Loucy (cell line): ENCODE measurements at regions not wholly inside any gene's neighbourhood (a gene's known extent, or its start where the extent isn't known, plus 50 kb on each side); places are given as distances from the start of the nearest gene placed in this dataset.

Experiments
- H2AFZ ChIP-seq: fragments of 200-600 bp; sonication (generic); 2 replicates; pipeline ENCODE4 v1.6.0; 2016; ENCODE audit warnings: antibody characterized with exemption, mild to moderate bottlenecking, low read length, moderate library complexity
- H3F3A ChIP-seq: fragments of 200-600 bp; 2 replicates; pipeline ENCODE4 v1.6.0; 2016; ENCODE audit warnings: antibody characterized with exemption, low read depth, mild to moderate bottlenecking
- H3K27me3 ChIP-seq: fragments of 200-600 bp; sonication (generic); 2 replicates; pipeline ENCODE4 v1.6.1; 2014; ENCODE audit warnings: low read length, mild to moderate bottlenecking; ENCODE audit not compliant: insufficient read depth, poor library complexity, severe bottlenecking
- H3K36me3 ChIP-seq: fragments of 200-600 bp; sonication (generic); 2 replicates; pipeline ENCODE4 v1.6.1; 2016; ENCODE audit warnings: low read length; ENCODE audit not compliant: insufficient read depth
- H3K4me1 ChIP-seq: fragments of 200-600 bp; sonication (generic); 2 replicates; pipeline ENCODE4 v1.5.1; 2014; ENCODE audit warnings: low read length, mild to moderate bottlenecking; ENCODE audit not compliant: insufficient read depth, poor library complexity, severe bottlenecking
- H3K4me2 ChIP-seq: fragments of 200-600 bp; sonication (generic); 2 replicates; pipeline ENCODE4 v1.6.0; 2014; ENCODE audit warnings: antibody characterized with exemption, low read length, low read depth, mild to moderate bottlenecking; ENCODE audit not compliant: poor library complexity, severe bottlenecking
- H3K4me3 ChIP-seq: fragments of 200-600 bp; sonication (generic); 2 replicates; pipeline ENCODE4 v1.5.1; 2014; ENCODE audit warnings: low read length, mild to moderate bottlenecking, mixed read lengths; ENCODE audit not compliant: poor library complexity, severe bottlenecking
- H3K79me2 ChIP-seq: fragments of 200-600 bp; sonication (generic); 2 replicates; pipeline ENCODE4 v1.6.1; 2014; ENCODE audit warnings: low read length; ENCODE audit not compliant: insufficient read depth
- H3K9ac ChIP-seq: fragments of 200-600 bp; sonication (generic); 2 replicates; pipeline ENCODE4 v1.6.0; 2014; ENCODE audit warnings: mild to moderate bottlenecking, low read depth, low read length, moderate library complexity; ENCODE audit not compliant: poor library complexity, severe bottlenecking
- H3K9me2 ChIP-seq: fragments of 200-600 bp; sonication (generic); replicated peaks from 2 replicates; pipeline ENCODE4 v1.6.1; 2016; ENCODE audit warnings: low read depth, low read length, mixed read lengths
- H3K9me3 ChIP-seq: fragments of 200-600 bp; sonication (generic); 2 replicates; pipeline ENCODE4 v1.6.1; 2014; ENCODE audit warnings: mild to moderate bottlenecking, antibody characterized with exemption, low read length, low read depth; ENCODE audit not compliant: insufficient read depth
- H4K20me1 ChIP-seq: fragments of 200-600 bp; sonication (generic); 2 replicates; pipeline ENCODE4 v1.6.0; 2014; ENCODE audit warnings: antibody characterized with exemption, low read length, mild to moderate bottlenecking; ENCODE audit not compliant: insufficient read depth, poor library complexity, severe bottlenecking
- EZH2phosphoT487 ChIP-seq: fragments of 200-600 bp; IDR thresholded peaks from 2 replicates; pipeline ENCODE4 v1.6.1; 2018; ENCODE audit warnings: antibody characterized with exemption, mild to moderate bottlenecking, moderate library complexity, borderline replicate concordance
- TF ChIP-seq, protein P1 (sequence below): fragments of 200-600 bp; sonication (generic); conservative IDR thresholded peaks from 2 replicates; pipeline ENCODE4 v1.5.1; 2014; ENCODE audit warnings: mild to moderate bottlenecking, antibody characterized with exemption, low read length

DNA sequence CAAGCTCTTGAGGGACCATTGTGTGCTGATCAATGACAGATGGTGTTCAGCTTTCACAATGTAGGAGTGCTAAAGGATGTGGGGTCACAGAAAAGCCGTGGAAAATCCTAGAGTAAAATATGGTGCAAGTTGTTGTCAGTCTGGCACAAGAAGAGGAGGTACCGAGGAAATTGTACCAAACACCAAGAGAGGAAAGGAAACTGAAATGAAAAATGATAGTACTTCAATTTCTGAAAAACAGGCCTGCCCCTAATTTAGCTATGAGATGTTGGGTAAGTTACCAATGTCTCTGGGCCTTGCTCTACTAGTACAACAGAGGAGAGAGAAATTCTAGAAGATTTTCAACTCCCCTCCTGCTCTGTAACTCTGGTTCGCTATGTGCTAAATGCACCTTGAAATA is 78.8 kb upstream of the PELI1 start:
- Histone ChIP-seq H3K9me3 (no peaks in the 10 kb centered on the region), H3K9me2 (no peaks in the 10 kb centered on the region), H2AFZ (no peak overlapping the region), H3F3A (no peaks in the 10 kb centered on the region), H3K4me3 (no peak overlapping the region), H4K20me1 (no peaks in the 10 kb centered on the region), H3K27me3 (no peaks in the 10 kb centered on the region), H3K36me3 (no peaks in the 10 kb centered on the region), H3K79me2 (no peaks in the 10 kb centered on the region), H3K4me1 (peaks cover 3% of the 10 kb centered on the region), H3K4me2 (no peak overlapping the region), H3K9ac (no peak overlapping the region)
- TF ChIP-seq, protein P1, sequence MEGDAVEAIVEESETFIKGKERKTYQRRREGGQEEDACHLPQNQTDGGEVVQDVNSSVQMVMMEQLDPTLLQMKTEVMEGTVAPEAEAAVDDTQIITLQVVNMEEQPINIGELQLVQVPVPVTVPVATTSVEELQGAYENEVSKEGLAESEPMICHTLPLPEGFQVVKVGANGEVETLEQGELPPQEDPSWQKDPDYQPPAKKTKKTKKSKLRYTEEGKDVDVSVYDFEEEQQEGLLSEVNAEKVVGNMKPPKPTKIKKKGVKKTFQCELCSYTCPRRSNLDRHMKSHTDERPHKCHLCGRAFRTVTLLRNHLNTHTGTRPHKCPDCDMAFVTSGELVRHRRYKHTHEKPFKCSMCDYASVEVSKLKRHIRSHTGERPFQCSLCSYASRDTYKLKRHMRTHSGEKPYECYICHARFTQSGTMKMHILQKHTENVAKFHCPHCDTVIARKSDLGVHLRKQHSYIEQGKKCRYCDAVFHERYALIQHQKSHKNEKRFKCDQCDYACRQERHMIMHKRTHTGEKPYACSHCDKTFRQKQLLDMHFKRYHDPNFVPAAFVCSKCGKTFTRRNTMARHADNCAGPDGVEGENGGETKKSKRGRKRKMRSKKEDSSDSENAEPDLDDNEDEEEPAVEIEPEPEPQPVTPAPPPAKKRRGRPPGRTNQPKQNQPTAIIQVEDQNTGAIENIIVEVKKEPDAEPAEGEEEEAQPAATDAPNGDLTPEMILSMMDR: no peak
- no peak for TF ChIP-seq EZH2phosphoT487

DNA sequence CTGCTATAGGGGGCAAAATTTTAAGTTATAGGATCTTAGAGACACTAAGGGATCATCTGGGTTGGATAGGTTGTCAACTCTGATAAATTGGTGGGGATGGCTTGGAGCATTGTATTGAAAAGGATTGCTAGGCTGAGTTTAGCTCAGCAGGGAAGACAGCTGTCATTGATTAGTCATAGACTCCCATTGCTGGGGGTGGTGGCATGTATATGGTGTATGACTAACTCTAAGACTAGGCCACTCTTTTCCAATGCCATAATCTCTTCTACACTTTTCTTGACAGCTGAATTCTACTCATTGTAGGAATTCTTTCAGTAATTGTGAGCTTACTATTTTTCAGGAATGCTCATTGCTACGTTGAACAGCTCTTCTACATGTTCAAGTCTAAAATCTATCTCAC is 81.3 kb upstream of the PELI1 start:
- no peak overlapping the region for H2AFZ ChIP-seq
- no peaks in the 10 kb centered on the region for H3K9me3 ChIP-seq
- H3K4me3 ChIP-seq: no peak overlapping the region
- H4K20me1 ChIP-seq: no peaks in the 10 kb centered on the region
- peaks cover 11% of the 10 kb centered on the region for H3K4me1 ChIP-seq
- H3K79me2 ChIP-seq: no peaks in the 10 kb centered on the region
- no peak overlapping the region for H3K9ac ChIP-seq
- H3K27me3 ChIP-seq: no peaks in the 10 kb centered on the region
- H3K9me2 ChIP-seq: no peaks in the 10 kb centered on the region
- no peaks in the 10 kb centered on the region for H3K36me3 ChIP-seq
- TF ChIP-seq, protein P1: no peak
- no peak for TF ChIP-seq EZH2phosphoT487
- no peaks in the 10 kb centered on the region for H3F3A ChIP-seq
- no peak overlapping the region for H3K4me2 ChIP-seq

DNA sequence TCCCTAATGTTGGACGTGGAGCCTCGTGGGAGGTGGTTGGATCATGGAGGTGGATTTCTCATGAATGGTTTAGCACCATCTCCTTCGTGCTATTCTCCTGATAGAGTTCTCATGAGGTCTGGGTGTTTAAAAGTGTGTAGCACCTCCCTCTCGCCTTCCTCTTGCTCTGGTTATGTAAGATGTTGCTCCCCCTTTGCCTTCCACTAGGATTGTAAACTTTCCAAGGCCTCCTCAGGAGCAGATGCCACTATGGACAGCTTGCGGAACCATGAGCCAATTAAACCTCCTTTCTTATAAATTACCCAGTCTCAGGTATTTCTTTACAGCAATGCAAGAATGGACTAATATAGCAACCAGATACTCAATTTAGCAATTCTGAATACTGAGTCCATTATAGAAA is 82.4 kb upstream of the PELI1 start:
- Histone ChIP-seq H3K79me2 (no peaks in the 10 kb centered on the region), H3K36me3 (no peaks in the 10 kb centered on the region), H3F3A (no peaks in the 10 kb centered on the region), H3K9me2 (no peaks in the 10 kb centered on the region), H3K9ac (no peak overlapping the region), H3K27me3 (no peaks in the 10 kb centered on the region), H2AFZ (no peak overlapping the region), H3K4me1 (peaks cover 11% of the 10 kb centered on the region), H4K20me1 (no peaks in the 10 kb centered on the region), H3K9me3 (no peaks in the 10 kb centered on the region), H3K4me2 (no peak overlapping the region), H3K4me3 (no peak overlapping the region)
- TF ChIP-seq, protein P1: no peak
